ENCODE measurements at regions not wholly inside any gene's neighbourhood (a gene's known extent, or its start where the extent isn't known, plus 50 kb on each side); places are given as distances from the start of the nearest gene placed in this dataset.

DNA sequence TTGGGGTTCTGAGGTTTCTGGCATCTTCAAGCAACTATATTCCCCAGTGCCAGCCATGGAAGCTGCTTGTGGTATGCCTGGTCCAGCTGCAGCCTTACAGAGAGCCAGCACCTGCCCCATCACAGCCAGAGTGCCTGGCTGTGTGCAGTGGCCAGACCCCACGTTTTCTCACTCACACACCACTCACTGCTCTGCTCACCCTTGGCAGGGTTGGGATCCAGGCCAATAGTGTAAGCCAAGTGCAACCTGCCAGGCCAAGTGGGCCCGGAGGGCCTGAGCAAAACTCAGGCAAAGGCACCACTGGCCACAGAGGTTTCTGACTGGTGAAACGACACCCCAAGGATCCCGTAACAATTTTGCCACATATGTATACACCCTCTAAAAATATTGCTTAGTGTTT lies 67.9 kb upstream of the EYA4 start:
- Histone ChIP-seq H3K36me3 (ENCODE audit: insufficient read depth, insufficient read length, low read length) (no peaks in the 10 kb centered on the region), H3K27me3 (ENCODE audit: insufficient read depth, insufficient read length) (no peaks in the 10 kb centered on the region), H3K9me3 (ENCODE audit: insufficient read depth, low read length) (peaks cover 15% of the 10 kb centered on the region; the same call in 1 of the 2 replicates), H3K4me1 (ENCODE audit: insufficient read depth, insufficient read length) (no peaks in the 10 kb centered on the region), H3K9ac (ENCODE audit: insufficient read length, low read depth) (no peak overlapping the region), H3K4me3 (ENCODE audit: insufficient read length, low read depth) (no peak overlapping the region)
- no peak for TF ChIP-seq SUZ12 (IDR thresholded peaks at IDR 0.05; ENCODE audit: extremely low read depth, insufficient read depth, insufficient read length)
- TF ChIP-seq ZNF274 (IDR thresholded peaks at IDR 0.05; ENCODE audit: low read depth, low read length) = no peak
- TF ChIP-seq YY1 (IDR thresholded peaks at IDR 0.05; ENCODE audit: insufficient read depth, insufficient read length) = no peak
- DNase-seq (ENCODE audit: low read depth, low spot score) = no peak

DNA sequence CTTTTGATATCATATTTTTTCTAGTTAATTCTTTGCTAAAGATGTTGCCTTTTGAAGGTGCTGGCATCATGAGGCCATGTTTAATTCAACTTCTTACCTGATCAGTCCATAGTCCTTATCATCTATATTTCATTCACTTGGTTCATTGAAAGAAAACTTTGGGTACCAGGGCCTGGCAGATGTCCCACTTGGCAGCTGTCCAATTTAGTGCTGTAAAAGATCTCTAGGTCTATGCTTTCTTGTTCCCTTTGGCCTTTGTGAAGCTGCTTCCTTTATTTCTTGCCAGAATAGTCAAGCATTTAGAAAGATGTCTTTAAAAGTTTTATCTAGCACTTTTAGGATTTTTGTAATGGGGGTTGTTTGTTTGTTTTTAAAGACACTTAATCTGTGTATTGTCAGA lies 61.7 kb upstream of the EYA4 start:
- Histone ChIP-seq H3K36me3 (ENCODE audit: insufficient read depth, insufficient read length, low read length) (no peaks in the 10 kb centered on the region), H3K4me3 (ENCODE audit: insufficient read length, low read depth) (no peak overlapping the region), H3K4me1 (ENCODE audit: insufficient read depth, insufficient read length) (no peaks in the 10 kb centered on the region), H3K9me3 (ENCODE audit: insufficient read depth, low read length) (no peaks in the 10 kb centered on the region), H3K9ac (ENCODE audit: insufficient read length, low read depth) (no peak overlapping the region), H3K27me3 (ENCODE audit: insufficient read depth, insufficient read length) (no peaks in the 10 kb centered on the region)
- no peak for DNase-seq (ENCODE audit: low read depth, low spot score)
- TF ChIP-seq ZNF274 (IDR thresholded peaks at IDR 0.05; ENCODE audit: low read depth, low read length) (no peak), YY1 (IDR thresholded peaks at IDR 0.05; ENCODE audit: insufficient read depth, insufficient read length) (no peak), SUZ12 (IDR thresholded peaks at IDR 0.05; ENCODE audit: extremely low read depth, insufficient read depth, insufficient read length) (no peak)

GRCh38 chr6:133183691-133184090 lies 57.5 kb upstream of the EYA4 start:
- Histone ChIP-seq H3K4me1 (ENCODE audit: insufficient read depth, insufficient read length) (no peaks in the 10 kb centered on the region), H3K27me3 (ENCODE audit: insufficient read depth, insufficient read length) (no peaks in the 10 kb centered on the region), H3K9ac (ENCODE audit: insufficient read length, low read depth) (no peak overlapping the region), H3K36me3 (ENCODE audit: insufficient read depth, insufficient read length, low read length) (no peaks in the 10 kb centered on the region), H3K9me3 (ENCODE audit: insufficient read depth, low read length) (no peaks in the 10 kb centered on the region), H3K4me3 (ENCODE audit: insufficient read length, low read depth) (no peak overlapping the region)
- DNase-seq (ENCODE audit: low read depth, low spot score) = no peak
- TF ChIP-seq SUZ12 (IDR thresholded peaks at IDR 0.05; ENCODE audit: extremely low read depth, insufficient read depth, insufficient read length) = no peak
- TF ChIP-seq YY1 (IDR thresholded peaks at IDR 0.05; ENCODE audit: insufficient read depth, insufficient read length) = no peak
- no peak for TF ChIP-seq ZNF274 (IDR thresholded peaks at IDR 0.05; ENCODE audit: low read depth, low read length)

- Histone ChIP-seq H3K9me3 (ENCODE audit: insufficient read depth, low read length) (no peaks in the 10 kb centered on the region), H3K4me1 (ENCODE audit: insufficient read depth, insufficient read length) (no peaks in the 10 kb centered on the region), H3K36me3 (ENCODE audit: insufficient read depth, insufficient read length, low read length) (no peaks in the 10 kb centered on the region), H3K4me3 (ENCODE audit: insufficient read length, low read depth) (no peak overlapping the region), H3K9ac (ENCODE audit: insufficient read length, low read depth) (no peak overlapping the region), H3K27me3 (ENCODE audit: insufficient read depth, insufficient read length) (no peaks in the 10 kb centered on the region)
- TF ChIP-seq ZNF274 (IDR thresholded peaks at IDR 0.05; ENCODE audit: low read depth, low read length) = no peak
- no peak for TF ChIP-seq YY1 (IDR thresholded peaks at IDR 0.05; ENCODE audit: insufficient read depth, insufficient read length)
- no peak for TF ChIP-seq SUZ12 (IDR thresholded peaks at IDR 0.05; ENCODE audit: extremely low read depth, insufficient read depth, insufficient read length)
- no peak for DNase-seq (ENCODE audit: low read depth, low spot score)
These were observed 56.3 kb upstream of the EYA4 start for GRCh38 chr6:133184798-133185372.

- H3K27me3 ChIP-seq (ENCODE audit: insufficient read depth, insufficient read length) = no peaks in the 10 kb centered on the region
- H3K9ac ChIP-seq (ENCODE audit: insufficient read length, low read depth) = no peak overlapping the region
- TF ChIP-seq SUZ12 (IDR thresholded peaks at IDR 0.05; ENCODE audit: extremely low read depth, insufficient read depth, insufficient read length) (no peak), ZNF274 (IDR thresholded peaks at IDR 0.05; ENCODE audit: low read depth, low read length) (no peak), YY1 (IDR thresholded peaks at IDR 0.05; ENCODE audit: insufficient read depth, insufficient read length) (no peak)
- no peaks in the 10 kb centered on the region for H3K4me1 ChIP-seq (ENCODE audit: insufficient read depth, insufficient read length)
- H3K4me3 ChIP-seq (ENCODE audit: insufficient read length, low read depth) = no peak overlapping the region
- no peaks in the 10 kb centered on the region for H3K36me3 ChIP-seq (ENCODE audit: insufficient read depth, insufficient read length, low read length)
- H3K9me3 ChIP-seq (ENCODE audit: insufficient read depth, low read length) = no peaks in the 10 kb centered on the region
- no peak for DNase-seq (ENCODE audit: low read depth, low spot score)
These were observed 55.4 kb upstream of the EYA4 start for GRCh38 chr6:133185731-133186130.

DNA sequence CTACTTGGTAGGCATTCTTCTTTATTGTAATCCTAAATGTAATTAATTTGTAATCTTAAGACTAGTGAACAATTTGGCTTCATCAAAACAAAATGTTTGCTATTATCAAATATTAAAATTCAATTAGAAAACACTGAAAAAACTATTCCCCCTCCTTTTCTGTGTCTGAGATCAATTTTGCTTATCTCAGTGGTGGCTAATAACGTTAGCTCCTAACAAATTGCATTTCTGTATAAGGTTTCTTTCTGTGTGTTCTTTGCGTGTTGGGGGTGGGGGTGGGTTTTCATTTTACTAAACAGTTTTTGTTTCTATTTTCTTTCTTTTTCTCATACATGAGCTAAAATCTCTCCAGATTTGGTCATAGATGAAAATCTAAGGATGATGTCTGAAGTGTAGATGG lies 54.0 kb upstream of the EYA4 start:
- no peak overlapping the region for H3K9ac ChIP-seq (ENCODE audit: insufficient read length, low read depth)
- H3K9me3 ChIP-seq (ENCODE audit: insufficient read depth, low read length) = no peaks in the 10 kb centered on the region
- TF ChIP-seq SUZ12 (IDR thresholded peaks at IDR 0.05; ENCODE audit: extremely low read depth, insufficient read depth, insufficient read length) (no peak), YY1 (IDR thresholded peaks at IDR 0.05; ENCODE audit: insufficient read depth, insufficient read length) (no peak), ZNF274 (IDR thresholded peaks at IDR 0.05; ENCODE audit: low read depth, low read length) (no peak)
- H3K4me1 ChIP-seq (ENCODE audit: insufficient read depth, insufficient read length) = no peaks in the 10 kb centered on the region
- H3K27me3 ChIP-seq (ENCODE audit: insufficient read depth, insufficient read length) = no peaks in the 10 kb centered on the region
- H3K4me3 ChIP-seq (ENCODE audit: insufficient read length, low read depth) = no peak overlapping the region
- DNase-seq (ENCODE audit: low read depth, low spot score) = no peak
- no peaks in the 10 kb centered on the region for H3K36me3 ChIP-seq (ENCODE audit: insufficient read depth, insufficient read length, low read length)

DNA sequence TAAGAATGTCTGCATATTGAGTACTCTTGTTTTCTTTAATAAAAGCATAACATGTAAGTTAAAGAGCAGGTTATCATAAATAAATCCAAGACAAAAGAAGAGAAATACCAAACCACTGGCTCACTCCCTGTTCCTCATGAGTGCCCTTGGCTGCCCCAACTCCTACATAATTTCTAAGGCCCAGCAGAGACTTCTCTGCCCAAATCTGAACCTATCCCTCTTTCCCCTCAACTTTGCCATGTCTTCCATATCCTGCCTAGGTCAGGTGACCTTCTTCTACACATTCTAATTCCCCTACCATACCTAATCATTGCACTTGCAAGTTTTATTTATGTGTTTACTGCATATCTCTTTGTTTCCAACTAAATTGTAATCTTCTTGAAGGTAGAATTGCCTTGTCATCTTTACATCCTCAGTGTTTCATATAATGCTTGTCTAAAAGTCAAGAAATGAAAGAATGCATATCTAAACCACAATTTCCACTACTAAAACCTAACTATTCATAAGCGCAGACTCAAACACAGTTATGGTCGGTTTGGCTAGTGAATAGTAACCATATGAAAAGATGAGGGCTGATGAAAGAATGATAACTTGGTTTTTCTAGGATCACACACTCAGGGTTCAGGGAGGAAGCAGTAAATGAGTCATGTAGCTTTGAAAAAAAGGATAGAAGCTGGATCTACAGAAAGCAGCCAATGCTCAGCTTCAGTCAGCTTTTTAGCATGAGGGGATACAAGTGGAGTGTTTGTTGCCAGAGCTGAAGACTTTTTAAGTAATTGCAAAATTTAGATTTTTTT lies 53.3 kb upstream of the EYA4 start:
- no peak overlapping the region for H3K9ac ChIP-seq (ENCODE audit: insufficient read length, low read depth)
- no peak overlapping the region for H3K4me3 ChIP-seq (ENCODE audit: insufficient read length, low read depth)
- DNase-seq (ENCODE audit: low read depth, low spot score) = no peak
- TF ChIP-seq YY1 (IDR thresholded peaks at IDR 0.05; ENCODE audit: insufficient read depth, insufficient read length) (no peak), ZNF274 (IDR thresholded peaks at IDR 0.05; ENCODE audit: low read depth, low read length) (no peak), SUZ12 (IDR thresholded peaks at IDR 0.05; ENCODE audit: extremely low read depth, insufficient read depth, insufficient read length) (no peak)
- no peaks in the 10 kb centered on the region for H3K9me3 ChIP-seq (ENCODE audit: insufficient read depth, low read length)
- no peaks in the 10 kb centered on the region for H3K27me3 ChIP-seq (ENCODE audit: insufficient read depth, insufficient read length)
- no peaks in the 10 kb centered on the region for H3K4me1 ChIP-seq (ENCODE audit: insufficient read depth, insufficient read length)
- no peaks in the 10 kb centered on the region for H3K36me3 ChIP-seq (ENCODE audit: insufficient read depth, insufficient read length, low read length)

Data from NT2/D1 (cell line).